LNCaP clone FGC (cell line): ENCODE measurements at regions not wholly inside any gene's neighbourhood (a gene's known extent, or its start where the extent isn't known, plus 50 kb on each side); places are given as distances from the start of the nearest gene placed in this dataset.

ENCODE experiments used
- DNase-seq: peaks from one replicate; pipeline ENCODE4 v3.0.0-alpha.2; 2011; ENCODE audit warnings: low read depth
- H3K4me3 ChIP-seq: 2 replicates; pipeline ENCODE4 v1.5.1; 2011; ENCODE audit warnings: mild to moderate bottlenecking, low read depth, low read length, control low read depth
- TF ChIP-seq, protein P1 (sequence below): IDR thresholded peaks from 2 replicates; pipeline ENCODE4 v1.5.1; 2012; ENCODE audit warnings: mild to moderate bottlenecking; ENCODE audit not compliant: control insufficient read depth, insufficient read depth; ENCODE audit errors: extremely low read depth

- no peak for DNase-seq
- no peak overlapping the region for H3K4me3 ChIP-seq
- TF ChIP-seq, protein P1, sequence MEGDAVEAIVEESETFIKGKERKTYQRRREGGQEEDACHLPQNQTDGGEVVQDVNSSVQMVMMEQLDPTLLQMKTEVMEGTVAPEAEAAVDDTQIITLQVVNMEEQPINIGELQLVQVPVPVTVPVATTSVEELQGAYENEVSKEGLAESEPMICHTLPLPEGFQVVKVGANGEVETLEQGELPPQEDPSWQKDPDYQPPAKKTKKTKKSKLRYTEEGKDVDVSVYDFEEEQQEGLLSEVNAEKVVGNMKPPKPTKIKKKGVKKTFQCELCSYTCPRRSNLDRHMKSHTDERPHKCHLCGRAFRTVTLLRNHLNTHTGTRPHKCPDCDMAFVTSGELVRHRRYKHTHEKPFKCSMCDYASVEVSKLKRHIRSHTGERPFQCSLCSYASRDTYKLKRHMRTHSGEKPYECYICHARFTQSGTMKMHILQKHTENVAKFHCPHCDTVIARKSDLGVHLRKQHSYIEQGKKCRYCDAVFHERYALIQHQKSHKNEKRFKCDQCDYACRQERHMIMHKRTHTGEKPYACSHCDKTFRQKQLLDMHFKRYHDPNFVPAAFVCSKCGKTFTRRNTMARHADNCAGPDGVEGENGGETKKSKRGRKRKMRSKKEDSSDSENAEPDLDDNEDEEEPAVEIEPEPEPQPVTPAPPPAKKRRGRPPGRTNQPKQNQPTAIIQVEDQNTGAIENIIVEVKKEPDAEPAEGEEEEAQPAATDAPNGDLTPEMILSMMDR = no peak
Measured at GRCh38 chr10:55873485-55873884, 487.6 kb downstream of the ZWINT start.

GRCh38 chr10:55870186-55870585 is 490.9 kb downstream of the ZWINT start:
- no peak for DNase-seq
- no peak overlapping the region for H3K4me3 ChIP-seq
- TF ChIP-seq, protein P1 = no peak

GRCh38 chr10:55867848-55868247 is 493.2 kb downstream of the ZWINT start:
- TF ChIP-seq, protein P1 = no peak
- no peak for DNase-seq

GRCh38 chr10:55858730-55859129 is 502.3 kb downstream of the ZWINT start:
- TF ChIP-seq, protein P1 = no peak
- no peak for DNase-seq
- H3K4me3 ChIP-seq = no peak overlapping the region

More at GRCh38 chr10:55867848-55868247, 493.2 kb downstream of the ZWINT start:
- no peak overlapping the region for H3K4me3 ChIP-seq

DNA sequence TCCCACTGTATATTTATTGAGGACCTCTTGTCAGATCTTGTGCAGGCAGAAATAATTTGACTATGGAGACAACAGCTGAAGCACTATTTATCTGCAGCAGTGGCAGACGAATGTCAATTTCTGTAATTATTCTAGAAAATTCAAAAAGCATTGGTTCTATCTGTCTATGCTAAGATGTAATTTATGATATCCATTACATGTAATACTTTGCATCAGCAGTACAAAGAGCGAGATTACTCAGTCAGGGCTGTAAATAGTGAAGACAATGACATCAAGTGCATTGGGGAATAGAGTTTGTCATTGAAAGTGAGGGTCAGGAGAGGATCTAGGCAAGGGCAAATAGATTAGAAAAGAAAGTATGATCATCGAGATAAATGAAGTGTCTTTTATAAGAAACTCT is 508.2 kb downstream of the ZWINT start:
- DNase-seq = no peak
- TF ChIP-seq, protein P1 = no peak
- no peak overlapping the region for H3K4me3 ChIP-seq

- DNase-seq = no peak
- TF ChIP-seq, protein P1 = no peak
- H3K4me3 ChIP-seq = no peak overlapping the region
Measured at GRCh38 chr10:55837273-55837672, 523.8 kb downstream of the ZWINT start.

DNA sequence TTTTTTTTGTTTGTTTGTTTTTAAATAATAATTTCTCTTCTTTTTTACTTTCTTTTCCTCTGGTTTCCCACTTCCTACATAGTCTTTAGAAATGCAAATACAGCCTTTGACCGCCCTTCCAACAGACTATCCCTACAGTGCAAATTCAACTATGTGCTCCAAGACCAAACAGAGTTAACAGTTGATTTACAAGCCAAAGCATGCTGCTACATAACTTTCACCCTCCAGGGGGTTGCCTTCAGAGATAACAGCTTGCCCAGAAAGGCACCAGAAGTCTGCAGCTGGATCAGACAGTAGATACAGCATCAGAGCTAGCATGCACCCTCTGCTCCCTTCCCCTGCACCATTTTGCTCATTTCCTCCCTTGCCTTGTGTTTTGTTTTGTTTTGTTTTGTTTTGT is 539.0 kb downstream of the ZWINT start:
- no peak for DNase-seq
- H3K4me3 ChIP-seq = no peak overlapping the region
- TF ChIP-seq, protein P1 = no peak
